Cardiac muscle cell (in vitro differentiated cells and primary cell): ENCODE measurements at regions not wholly inside any gene's neighbourhood (a gene's known extent, or its start where the extent isn't known, plus 50 kb on each side); places are given as distances from the start of the nearest gene placed in this dataset.

ENCODE experiments used
- DNase-seq, 2 donors: peaks; one replicate each; pipeline versions ENCODE4 v3.0.0 to v3.0.0-alpha.2; 2010 to 2017; ENCODE audit warnings: low read depth in 1 of 2, low spot score in 1 of 2
- H3K27ac ChIP-seq: fragments of 200-600 bp; sonication (generic); 2 replicates; pipeline ENCODE4 v1.5.1; 2016
- H3K27me3 ChIP-seq: fragments of 200-600 bp; sonication (generic); 2 replicates; pipeline ENCODE4 v1.6.0; 2016; ENCODE audit warnings: control low read depth
- H3K36me3 ChIP-seq: fragments of 200-600 bp; sonication (generic); 2 replicates; pipeline ENCODE4 v1.5.1; 2016; ENCODE audit warnings: control low read depth
- H3K4me1 ChIP-seq: fragments of 200-600 bp; sonication (generic); 2 replicates; pipeline ENCODE4 v1.8.1; 2017; ENCODE audit warnings: low read depth, mild to moderate bottlenecking, mixed run types
- H3K4me3 ChIP-seq: fragments of 200-600 bp; sonication (generic); 2 replicates; pipeline ENCODE4 v1.5.1; 2016; ENCODE audit warnings: mild to moderate bottlenecking
- H3K9me3 ChIP-seq: fragments of 200-600 bp; sonication (generic); 2 replicates; pipeline ENCODE4 v1.5.1; 2017; ENCODE audit warnings: low read depth, mild to moderate bottlenecking, control low read depth
- CTCF ChIP-seq: IDR thresholded peaks from 2 replicates; pipeline ENCODE4 v1.5.1; 2012; ENCODE audit warnings: low read depth, mild to moderate bottlenecking, low read length

- H3K4me3 ChIP-seq, result no peak overlapping the region
- TF ChIP-seq CTCF, result no peak
- DNase-seq, result peak in 1 of 2 donors; percentile 6
- no peaks in the 10 kb centered on the region for H3K9me3 ChIP-seq
- H3K27ac ChIP-seq, result no peak overlapping the region
- H3K4me1 ChIP-seq, result no peaks in the 10 kb centered on the region
- no peaks in the 10 kb centered on the region for H3K27me3 ChIP-seq
- no peaks in the 10 kb centered on the region for H3K36me3 ChIP-seq
Measured at GRCh38 chr5:175254155-175254554, 189.8 kb downstream of the DRD1 start.

GRCh38 chr5:175253597-175253996 is 190.4 kb downstream of the DRD1 start:
- no peak for DNase-seq
- H3K27ac ChIP-seq, result no peak overlapping the region
- no peaks in the 10 kb centered on the region for H3K9me3 ChIP-seq
- H3K36me3 ChIP-seq, result no peaks in the 10 kb centered on the region
- no peak for TF ChIP-seq CTCF
- H3K27me3 ChIP-seq, result no peaks in the 10 kb centered on the region
- no peak overlapping the region for H3K4me3 ChIP-seq
- no peaks in the 10 kb centered on the region for H3K4me1 ChIP-seq

GRCh38 chr5:175252234-175252805 is 191.7 kb downstream of the DRD1 start:
- no peaks in the 10 kb centered on the region for H3K4me1 ChIP-seq
- DNase-seq, result no peak
- H3K9me3 ChIP-seq, result no peaks in the 10 kb centered on the region
- H3K36me3 ChIP-seq, result no peaks in the 10 kb centered on the region
- H3K4me3 ChIP-seq, result no peak overlapping the region
- peaks cover 6% of the 10 kb centered on the region for H3K27me3 ChIP-seq
- no peak for TF ChIP-seq CTCF
- no peak overlapping the region for H3K27ac ChIP-seq

GRCh38 chr5:175250426-175250825 is 193.6 kb downstream of the DRD1 start:
- no peaks in the 10 kb centered on the region for H3K9me3 ChIP-seq
- H3K4me3 ChIP-seq, result no peak overlapping the region
- no peak for DNase-seq
- H3K27me3 ChIP-seq, result peaks cover 8% of the 10 kb centered on the region
- no peaks in the 10 kb centered on the region for H3K4me1 ChIP-seq
- no peak overlapping the region for H3K27ac ChIP-seq
- no peak for TF ChIP-seq CTCF
- H3K36me3 ChIP-seq, result no peaks in the 10 kb centered on the region

- H3K4me1 ChIP-seq, result no peaks in the 10 kb centered on the region
- no peak overlapping the region for H3K4me3 ChIP-seq
- H3K27ac ChIP-seq, result no peak overlapping the region
- peaks cover 8% of the 10 kb centered on the region for H3K27me3 ChIP-seq
- no peak for TF ChIP-seq CTCF
- no peak for DNase-seq
- no peaks in the 10 kb centered on the region for H3K9me3 ChIP-seq
- H3K36me3 ChIP-seq, result no peaks in the 10 kb centered on the region
Measured at GRCh38 chr5:175248416-175248905, 195.5 kb downstream of the DRD1 start.
